ENCODE measurements at regions not wholly inside any gene's neighbourhood (a gene's known extent, or its start where the extent isn't known, plus 50 kb on each side); places are given as distances from the start of the nearest gene placed in this dataset.
"Not testable (repeated sequence)": the region's sequence is repeated elsewhere in the genome, so short reads cannot be mapped to it uniquely, and the experiment has no call there.

DNA sequence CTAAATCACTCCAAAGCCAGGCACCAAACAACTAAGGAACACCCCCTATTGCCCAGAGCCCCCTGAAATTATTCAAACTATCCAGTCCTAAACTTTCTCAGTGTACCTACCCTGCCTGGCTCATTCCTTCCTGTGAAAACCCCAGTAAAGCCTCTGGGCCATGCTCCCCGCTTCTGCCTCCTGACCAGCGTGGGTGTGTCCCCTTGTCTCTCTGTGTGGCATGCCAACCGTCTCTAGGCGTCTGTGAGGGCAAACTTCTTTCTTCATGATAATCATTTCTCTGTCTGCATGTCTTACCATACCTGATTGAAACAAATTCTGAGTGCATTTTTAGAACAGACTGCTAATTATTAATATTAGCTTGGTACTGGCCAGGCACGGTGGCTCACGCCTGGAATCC, 75.1 kb upstream of the EPCAM start:
- Histone ChIP-seq H3K9ac (ENCODE audit: low read length) (no peak overlapping the region), H3K9me3 (ENCODE audit: low read length) (no peaks in the 10 kb centered on the region), H3K4me3 (ENCODE audit: low read depth in 1 of 2, low read length in 2 of 2) (no peak overlapping the region), H3K4me1 (ENCODE audit: insufficient read depth, low read length) (peaks cover 9% of the 10 kb centered on the region), H3K27ac (ENCODE audit: low read depth, low read length) (no peak overlapping the region), H3K36me3 (ENCODE audit: insufficient read depth, low read length) (no peaks in the 10 kb centered on the region), H3K27me3 (ENCODE audit: control insufficient read depth in 1 of 2, insufficient read depth in 2 of 2, low read length in 2 of 2) (no peaks in the 10 kb centered on the region)

DNA sequence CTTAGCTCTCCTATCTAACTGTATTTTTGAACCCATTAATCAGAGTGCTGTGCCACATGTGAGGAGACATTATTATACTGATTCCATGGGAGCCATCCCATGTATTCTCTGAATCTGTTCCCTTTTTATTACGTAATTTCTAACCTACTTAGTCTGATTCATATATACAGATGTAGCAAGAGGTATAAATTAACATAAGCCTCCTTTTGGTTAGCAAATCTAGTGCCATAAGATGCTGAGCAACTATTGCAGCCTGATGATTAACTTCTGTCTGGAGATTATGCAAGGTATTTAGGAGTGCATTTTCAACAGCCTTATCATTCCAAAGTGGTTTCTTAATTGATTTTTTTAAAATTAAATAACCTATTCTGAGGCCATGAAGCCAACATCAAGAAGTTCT, 80.2 kb upstream of the EPCAM start:
- no peaks in the 10 kb centered on the region for H3K27me3 ChIP-seq (ENCODE audit: control insufficient read depth in 1 of 2, insufficient read depth in 2 of 2, low read length in 2 of 2)
- H3K4me3 ChIP-seq (ENCODE audit: low read depth in 1 of 2, low read length in 2 of 2), result no peak overlapping the region
- no peak overlapping the region for H3K27ac ChIP-seq (ENCODE audit: low read depth, low read length)
- no peaks in the 10 kb centered on the region for H3K4me1 ChIP-seq (ENCODE audit: insufficient read depth, low read length)
- H3K36me3 ChIP-seq (ENCODE audit: insufficient read depth, low read length), result no peaks in the 10 kb centered on the region
- no peak overlapping the region for H3K9ac ChIP-seq (ENCODE audit: low read length)
- H3K9me3 ChIP-seq (ENCODE audit: low read length), result no peaks in the 10 kb centered on the region

DNA sequence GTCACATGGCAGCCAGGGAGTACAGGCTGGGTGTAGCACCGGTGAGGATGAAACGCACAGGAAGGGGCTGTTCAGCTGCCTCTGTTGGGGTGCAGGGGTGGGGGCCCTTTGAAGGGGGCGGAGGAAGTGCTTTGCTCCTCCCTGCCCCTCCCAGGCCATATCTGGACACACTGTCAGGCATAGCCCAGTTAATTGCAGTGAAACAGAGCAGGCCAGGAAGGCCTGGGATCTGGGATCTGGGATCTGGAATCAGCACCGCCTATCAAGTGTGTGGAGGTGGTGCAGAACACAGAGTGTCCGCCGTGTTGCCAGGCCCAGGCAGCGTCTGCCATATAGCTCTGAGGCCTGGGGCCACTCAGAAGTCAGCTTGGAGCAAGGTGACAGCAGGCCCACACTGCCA, 85.5 kb upstream of the EPCAM start:
- H3K27ac ChIP-seq (ENCODE audit: low read depth, low read length), result no peak overlapping the region
- no peaks in the 10 kb centered on the region for H3K4me1 ChIP-seq (ENCODE audit: insufficient read depth, low read length)
- H3K9ac ChIP-seq (ENCODE audit: low read length), result no peak overlapping the region
- no peaks in the 10 kb centered on the region for H3K9me3 ChIP-seq (ENCODE audit: low read length)
- no peaks in the 10 kb centered on the region for H3K27me3 ChIP-seq (ENCODE audit: control insufficient read depth in 1 of 2, insufficient read depth in 2 of 2, low read length in 2 of 2)
- no peaks in the 10 kb centered on the region for H3K36me3 ChIP-seq (ENCODE audit: insufficient read depth, low read length)
- H3K4me3 ChIP-seq (ENCODE audit: low read depth in 1 of 2, low read length in 2 of 2), result no peak overlapping the region

DNA sequence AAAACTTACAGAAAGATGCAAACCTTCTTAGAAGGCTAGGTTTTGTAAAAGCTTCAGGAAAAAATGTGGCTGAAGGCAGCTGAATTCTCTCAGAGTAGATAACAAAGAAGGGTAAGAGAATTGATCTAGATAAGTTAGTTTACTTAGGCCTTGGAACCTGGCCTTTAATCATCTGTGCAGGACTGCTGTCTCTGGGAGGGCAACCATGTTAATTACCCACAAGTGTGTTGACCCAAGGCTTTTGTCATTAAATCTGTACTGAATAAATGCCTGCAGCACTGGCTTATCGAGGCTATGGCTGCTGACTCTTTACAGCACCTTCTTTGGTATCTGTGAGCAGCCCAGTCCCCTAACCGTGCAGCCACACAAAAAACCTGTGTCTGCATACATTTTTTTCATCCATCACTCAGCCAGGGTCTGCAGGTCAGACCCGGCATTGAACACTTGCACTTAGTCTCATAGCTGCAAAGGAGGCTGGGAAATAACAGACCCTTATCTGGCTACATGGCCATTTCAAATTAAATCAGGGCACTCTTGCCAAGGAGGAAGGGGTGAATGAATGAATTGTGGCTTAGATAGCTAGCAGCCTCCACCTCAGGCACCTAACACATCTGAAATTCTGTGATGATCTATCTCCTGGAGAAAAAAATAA, 86.4 kb upstream of the EPCAM start:
- no peak overlapping the region for H3K9ac ChIP-seq (ENCODE audit: low read length)
- H3K27me3 ChIP-seq (ENCODE audit: control insufficient read depth in 1 of 2, insufficient read depth in 2 of 2, low read length in 2 of 2), result no peaks in the 10 kb centered on the region
- H3K4me1 ChIP-seq (ENCODE audit: insufficient read depth, low read length), result no peaks in the 10 kb centered on the region
- no peak overlapping the region for H3K27ac ChIP-seq (ENCODE audit: low read depth, low read length)
- no peak overlapping the region for H3K4me3 ChIP-seq (ENCODE audit: low read depth in 1 of 2, low read length in 2 of 2)
- H3K9me3 ChIP-seq (ENCODE audit: low read length), result no peaks in the 10 kb centered on the region
- H3K36me3 ChIP-seq (ENCODE audit: insufficient read depth, low read length), result no peaks in the 10 kb centered on the region

- not testable (repeated sequence) for H3K27ac ChIP-seq (ENCODE audit: low read depth, low read length); H3K27me3 ChIP-seq (ENCODE audit: control insufficient read depth in 1 of 2, insufficient read depth in 2 of 2, low read length in 2 of 2); H3K9me3 ChIP-seq (ENCODE audit: low read length); H3K4me3 ChIP-seq (ENCODE audit: low read depth in 1 of 2, low read length in 2 of 2); H3K9ac ChIP-seq (ENCODE audit: low read length); H3K36me3 ChIP-seq (ENCODE audit: insufficient read depth, low read length); H3K4me1 ChIP-seq (ENCODE audit: insufficient read depth, low read length)
Observed at GRCh38 chr2:47279525-47279924, 89.6 kb upstream of the EPCAM start.

- no peaks in the 10 kb centered on the region for H3K36me3 ChIP-seq (ENCODE audit: insufficient read depth, low read length)
- H3K9me3 ChIP-seq (ENCODE audit: low read length), result no peaks in the 10 kb centered on the region
Observed at GRCh38 chr2:47277987-47278386, 91.1 kb upstream of the EPCAM start.

DNA sequence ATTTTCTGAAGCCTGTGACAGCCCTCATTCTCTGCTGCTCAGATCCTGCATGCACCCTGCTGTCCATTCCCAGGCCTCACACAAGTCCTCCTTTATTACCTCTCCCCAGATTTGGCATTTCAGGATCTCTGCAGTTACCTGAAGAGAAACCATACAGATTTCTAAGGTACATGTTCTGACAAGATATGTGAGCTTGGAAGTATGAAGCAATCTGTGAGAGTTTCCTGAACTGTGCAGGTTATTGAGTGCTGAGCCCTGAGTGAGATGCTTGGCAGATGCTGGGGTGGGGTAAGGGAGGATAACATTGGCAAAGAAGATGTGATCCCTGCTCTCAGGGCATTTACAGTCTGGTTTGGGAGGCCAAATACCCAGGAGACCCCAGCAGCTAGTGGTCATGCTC, 91.9 kb upstream of the EPCAM start:
- Histone ChIP-seq H3K4me3 (ENCODE audit: low read depth in 1 of 2, low read length in 2 of 2) (no peak overlapping the region), H3K27me3 (ENCODE audit: control insufficient read depth in 1 of 2, insufficient read depth in 2 of 2, low read length in 2 of 2) (no peaks in the 10 kb centered on the region), H3K36me3 (ENCODE audit: insufficient read depth, low read length) (no peaks in the 10 kb centered on the region), H3K9me3 (ENCODE audit: low read length) (no peaks in the 10 kb centered on the region), H3K4me1 (ENCODE audit: insufficient read depth, low read length) (peaks cover 25% of the 10 kb centered on the region), H3K27ac (ENCODE audit: low read depth, low read length) (no peak overlapping the region), H3K9ac (ENCODE audit: low read length) (no peak overlapping the region)

More at GRCh38 chr2:47277987-47278386, 91.1 kb upstream of the EPCAM start:
- no peak overlapping the region for H3K4me3 ChIP-seq (ENCODE audit: low read depth in 1 of 2, low read length in 2 of 2)
- H3K9ac ChIP-seq (ENCODE audit: low read length), result no peak overlapping the region
- H3K27me3 ChIP-seq (ENCODE audit: control insufficient read depth in 1 of 2, insufficient read depth in 2 of 2, low read length in 2 of 2), result no peaks in the 10 kb centered on the region
- no peak overlapping the region for H3K27ac ChIP-seq (ENCODE audit: low read depth, low read length)
- H3K4me1 ChIP-seq (ENCODE audit: insufficient read depth, low read length), result peaks cover 18% of the 10 kb centered on the region

DNA sequence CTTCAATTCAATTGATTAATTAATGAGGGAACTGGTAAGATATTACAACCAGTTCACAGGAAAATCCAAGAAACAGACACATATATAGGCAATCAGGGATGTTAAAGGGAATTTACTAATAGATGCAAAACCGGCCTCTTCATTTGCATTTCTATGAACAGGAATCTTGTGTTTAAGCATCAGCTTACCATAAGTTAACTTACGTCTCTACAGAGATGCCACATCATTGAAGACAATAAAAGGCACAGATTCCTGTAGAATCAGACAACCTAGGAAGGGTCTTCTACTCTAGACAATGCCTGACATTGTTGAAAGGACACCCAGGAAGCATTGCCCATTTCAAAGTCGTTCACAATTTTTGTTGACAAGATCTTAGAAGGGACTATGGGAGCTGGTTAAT, 93.0 kb upstream of the EPCAM start:
- H3K4me1 ChIP-seq (ENCODE audit: insufficient read depth, low read length), result peaks cover 25% of the 10 kb centered on the region
- no peak overlapping the region for H3K9ac ChIP-seq (ENCODE audit: low read length)
- no peak overlapping the region for H3K27ac ChIP-seq (ENCODE audit: low read depth, low read length)
- no peaks in the 10 kb centered on the region for H3K9me3 ChIP-seq (ENCODE audit: low read length)
- no peaks in the 10 kb centered on the region for H3K36me3 ChIP-seq (ENCODE audit: insufficient read depth, low read length)
- no peaks in the 10 kb centered on the region for H3K27me3 ChIP-seq (ENCODE audit: control insufficient read depth in 1 of 2, insufficient read depth in 2 of 2, low read length in 2 of 2)
- no peak overlapping the region for H3K4me3 ChIP-seq (ENCODE audit: low read depth in 1 of 2, low read length in 2 of 2)

DNA sequence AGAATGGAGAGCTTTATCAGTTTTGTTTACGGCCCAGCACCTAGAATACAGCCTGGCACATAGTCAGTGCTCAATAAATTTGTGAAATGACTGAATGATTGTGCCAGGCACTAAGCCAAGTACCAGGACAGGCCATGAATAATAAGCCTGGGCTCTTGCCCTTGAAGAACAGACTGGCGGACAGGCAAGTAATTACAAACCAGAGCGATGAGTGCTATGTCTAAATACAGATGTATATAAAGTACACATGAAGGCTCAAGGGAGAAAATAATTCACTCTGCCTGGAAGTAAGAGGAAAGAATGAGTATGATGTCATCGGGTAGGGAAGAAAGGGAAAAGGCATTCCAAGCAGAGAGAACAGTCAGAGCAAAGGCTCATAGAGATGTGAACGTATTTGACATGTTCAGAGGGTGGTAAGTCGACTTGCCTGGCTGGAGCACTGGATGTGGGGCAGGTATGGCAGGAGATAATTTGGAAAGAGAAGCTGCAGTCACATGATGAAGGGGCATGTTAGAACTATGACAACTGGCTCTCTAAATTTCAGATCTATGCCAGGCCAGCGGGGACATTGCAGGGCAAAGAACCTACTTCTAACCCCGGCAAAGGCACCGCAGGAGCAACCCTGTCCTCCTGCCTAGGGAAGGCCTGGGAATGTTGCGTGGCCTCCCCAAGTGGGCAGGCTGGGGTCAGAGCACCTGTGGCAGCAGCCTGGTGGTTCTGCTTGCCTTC, 94.9 kb upstream of the EPCAM start:
- Histone ChIP-seq H3K4me1 (ENCODE audit: insufficient read depth, low read length) (peaks cover 27% of the 10 kb centered on the region), H3K9ac (ENCODE audit: low read length) (no peak overlapping the region)

GRCh38 chr2:47272905-47273758, 96.0 kb upstream of the EPCAM start:
- Histone ChIP-seq H3K27me3 (ENCODE audit: control insufficient read depth in 1 of 2, insufficient read depth in 2 of 2, low read length in 2 of 2) (no peaks in the 10 kb centered on the region), H3K27ac (ENCODE audit: low read depth, low read length) (peak overlapping the region; percentile 73), H3K9me3 (ENCODE audit: low read length) (no peaks in the 10 kb centered on the region), H3K36me3 (ENCODE audit: insufficient read depth, low read length) (no peaks in the 10 kb centered on the region), H3K4me1 (ENCODE audit: insufficient read depth, low read length) (peaks cover 28% of the 10 kb centered on the region), H3K9ac (ENCODE audit: low read length) (no peak overlapping the region), H3K4me3 (ENCODE audit: low read depth in 1 of 2, low read length in 2 of 2) (peak overlapping the region in 1 of 2 donors; percentile 59)

More for the DNA sequence above, 94.9 kb upstream of the EPCAM start:
- H3K4me3 ChIP-seq (ENCODE audit: low read depth in 1 of 2, low read length in 2 of 2), result no peak overlapping the region
- no peaks in the 10 kb centered on the region for H3K27me3 ChIP-seq (ENCODE audit: control insufficient read depth in 1 of 2, insufficient read depth in 2 of 2, low read length in 2 of 2)
- H3K27ac ChIP-seq (ENCODE audit: low read depth, low read length), result peak overlapping the region; percentile 73
- H3K36me3 ChIP-seq (ENCODE audit: insufficient read depth, low read length), result no peaks in the 10 kb centered on the region
- no peaks in the 10 kb centered on the region for H3K9me3 ChIP-seq (ENCODE audit: low read length)

- H3K27ac ChIP-seq (ENCODE audit: low read depth, low read length), result peak overlapping the region; percentile 65
- H3K9ac ChIP-seq (ENCODE audit: low read length), result no peak overlapping the region
- H3K4me1 ChIP-seq (ENCODE audit: insufficient read depth, low read length), result peaks cover 28% of the 10 kb centered on the region
- H3K27me3 ChIP-seq (ENCODE audit: control insufficient read depth in 1 of 2, insufficient read depth in 2 of 2, low read length in 2 of 2), result no peaks in the 10 kb centered on the region
- H3K36me3 ChIP-seq (ENCODE audit: insufficient read depth, low read length), result no peaks in the 10 kb centered on the region
- peak overlapping the region; percentile 34 to 59 for H3K4me3 ChIP-seq (ENCODE audit: low read depth in 1 of 2, low read length in 2 of 2)
- H3K9me3 ChIP-seq (ENCODE audit: low read length), result no peaks in the 10 kb centered on the region
Observed at GRCh38 chr2:47272031-47272864, 95.9 kb upstream of the CALM2 start.
